ENCODE measurements at regions not wholly inside any gene's neighbourhood (a gene's known extent, or its start where the extent isn't known, plus 50 kb on each side); places are given as distances from the start of the nearest gene placed in this dataset.

GRCh38 chr21:28714777-28715464 lies 277.8 kb downstream of the LTN1 start:
- no peak for DNase-seq (ENCODE audit: low spot score)
- Histone ChIP-seq H3K36me3 (replicated peaks; ENCODE audit: insufficient read depth, low read depth) (no peaks in the 10 kb centered on the region), H4K20me1 (ENCODE audit: insufficient read depth, poor library complexity, severe bottlenecking) (no peaks in the 10 kb centered on the region), H3K4me2 (no peak overlapping the region), H3K79me2 (no peaks in the 10 kb centered on the region), H3K4me3 (no peak overlapping the region), H3K9me3 (ENCODE audit: low read depth) (no peaks in the 10 kb centered on the region), H3K4me1 (ENCODE audit: insufficient read depth) (no peaks in the 10 kb centered on the region), H3K9me2 (replicated peaks; ENCODE audit: insufficient read depth) (no peaks in the 10 kb centered on the region), H3K27me3 (no peaks in the 10 kb centered on the region), H2AFZ (no peak overlapping the region), H3K27ac (no peak overlapping the region)
- 85% methylated on average over 1 of the region's 1 CpG for WGBS (ENCODE audit: low lambda C conversion rate, missing lambda C conversion rate)
- TF ChIP-seq CTCF (IDR thresholded peaks at IDR 0.05; ENCODE audit: poor library complexity) (no peak), EZH2phosphoT487 (IDR thresholded peaks at IDR 0.05; ENCODE audit: low read depth, severe bottlenecking, unreplicated experiment) (no peak), EZH2 (IDR thresholded peaks at IDR 0.05; ENCODE audit: borderline replicate concordance) (no peak)

- Histone ChIP-seq H3K27me3 (no peaks in the 10 kb centered on the region), H3K27ac (no peak overlapping the region), H2AFZ (no peak overlapping the region), H3K4me3 (no peak overlapping the region), H3K9me2 (replicated peaks; ENCODE audit: insufficient read depth) (no peaks in the 10 kb centered on the region), H3K36me3 (replicated peaks; ENCODE audit: insufficient read depth, low read depth) (no peaks in the 10 kb centered on the region), H4K20me1 (ENCODE audit: insufficient read depth, poor library complexity, severe bottlenecking) (no peaks in the 10 kb centered on the region), H3K4me2 (no peak overlapping the region), H3K9me3 (ENCODE audit: low read depth) (no peaks in the 10 kb centered on the region), H3K79me2 (no peaks in the 10 kb centered on the region), H3K4me1 (ENCODE audit: insufficient read depth) (no peaks in the 10 kb centered on the region)
- no peak for DNase-seq (ENCODE audit: low spot score)
- TF ChIP-seq EZH2phosphoT487 (IDR thresholded peaks at IDR 0.05; ENCODE audit: low read depth, severe bottlenecking, unreplicated experiment) (no peak), EZH2 (IDR thresholded peaks at IDR 0.05; ENCODE audit: borderline replicate concordance) (no peak), CTCF (IDR thresholded peaks at IDR 0.05; ENCODE audit: poor library complexity) (no peak)
These were observed 280.3 kb downstream of the LTN1 start for GRCh38 chr21:28712411-28712810.

- H3K9me2 ChIP-seq (replicated peaks; ENCODE audit: insufficient read depth): no peaks in the 10 kb centered on the region
- 79% methylated on average over 4 of the region's 4 CpGs for WGBS (ENCODE audit: low lambda C conversion rate, missing lambda C conversion rate)
- H3K79me2 ChIP-seq: no peaks in the 10 kb centered on the region
- H2AFZ ChIP-seq: no peak overlapping the region
- H4K20me1 ChIP-seq (ENCODE audit: insufficient read depth, poor library complexity, severe bottlenecking): no peaks in the 10 kb centered on the region
- H3K36me3 ChIP-seq (replicated peaks; ENCODE audit: insufficient read depth, low read depth): no peaks in the 10 kb centered on the region
- no peak overlapping the region for H3K27ac ChIP-seq
- no peak overlapping the region for H3K4me3 ChIP-seq
- DNase-seq (ENCODE audit: low spot score): no peak
- no peak for TF ChIP-seq CTCF (IDR thresholded peaks at IDR 0.05; ENCODE audit: poor library complexity)
- TF ChIP-seq EZH2 (IDR thresholded peaks at IDR 0.05; ENCODE audit: borderline replicate concordance): no peak
- no peak for TF ChIP-seq EZH2phosphoT487 (IDR thresholded peaks at IDR 0.05; ENCODE audit: low read depth, severe bottlenecking, unreplicated experiment)
- no peaks in the 10 kb centered on the region for H3K4me1 ChIP-seq (ENCODE audit: insufficient read depth)
- H3K27me3 ChIP-seq: no peaks in the 10 kb centered on the region
- peaks cover 6% of the 10 kb centered on the region for H3K9me3 ChIP-seq (ENCODE audit: low read depth)
- H3K4me2 ChIP-seq: no peak overlapping the region
These were observed 287.1 kb downstream of the LTN1 start for GRCh38 chr21:28705616-28706015.
